IMR-90 (cell line): ENCODE measurements at regions not wholly inside any gene's neighbourhood (a gene's known extent, or its start where the extent isn't known, plus 50 kb on each side); places are given as distances from the start of the nearest gene placed in this dataset.

ENCODE experiments used
- ATAC-seq: fragments of 200-7000 bp; cut with Tn5 transposase; 2 replicates; pipeline ENCODE4 v1.9.1; 2020; ENCODE audit warnings: low read depth, mild to moderate bottlenecking, moderate library complexity
- BruUV-seq: library from RNA; stranded (reverse); fragments of 400-500 nt; replicated peaks from 2 replicates; lab custom pipeline; 2021; lab: Mats Ljungman, UMichigan
- CTCF ChIA-PET: fragments of 300-600 bp; formaldehyde crosslinking; extraction: SDS; loops from one replicate; lab custom pipeline; 2021; ENCODE audit warnings: antibody characterized with exemption; lab: Yijun Ruan, JAX
- POLR2A ChIA-PET: fragments of 300-600 bp; sonication (Branson Sonifier 250); formaldehyde crosslinking; loops from one replicate; lab custom pipeline; 2022; ENCODE audit warnings: antibody characterized with exemption; ENCODE audit not compliant: unreplicated experiment; lab: Charles Lee
- DNase-seq: peaks from one replicate; pipeline ENCODE4 v3.0.0; 2013
- H2AFZ ChIP-seq: replicated peaks from 2 replicates; pipeline ENCODE3; 2013; ENCODE audit warnings: low read length, mild to moderate bottlenecking; ENCODE audit not compliant: poor library complexity
- H2AK5ac ChIP-seq: 2 replicates; pipeline ENCODE4 v1.6.1; 2013; ENCODE audit warnings: low read depth, low read length, inconsistent platforms
- H2AK9ac ChIP-seq: replicated peaks from 2 replicates; pipeline ENCODE3; 2013; ENCODE audit warnings: mild to moderate bottlenecking, low read depth, low read length, moderate library complexity; ENCODE audit not compliant: poor library complexity
- H2BK120ac ChIP-seq: 2 replicates; pipeline ENCODE4 v1.6.1; 2013; ENCODE audit warnings: low read depth, low read length, inconsistent platforms
- H2BK15ac ChIP-seq: 3 replicates; pipeline ENCODE4 v1.6.1; 2013; ENCODE audit warnings: low read depth, low read length, inconsistent platforms
- H2BK20ac ChIP-seq: 2 replicates; pipeline ENCODE4 v1.6.1; 2013; ENCODE audit warnings: low read depth, mild to moderate bottlenecking, inconsistent platforms, low read length, moderate library complexity
- H2BK5ac ChIP-seq: 2 replicates; pipeline ENCODE4 v1.6.1; 2013; ENCODE audit warnings: mild to moderate bottlenecking, low read depth, low read length, inconsistent platforms; ENCODE audit not compliant: poor library complexity, severe bottlenecking
- H3K14ac ChIP-seq: replicated peaks from 2 replicates; pipeline ENCODE4 v1.6.1; 2013; ENCODE audit warnings: low read depth, low read length, inconsistent platforms
- H3K18ac ChIP-seq: 2 replicates; pipeline ENCODE4 v1.6.1; 2013; ENCODE audit warnings: low read depth, low read length, control low read depth
- H3K23ac ChIP-seq: 2 replicates; pipeline ENCODE4 v1.6.1; 2013; ENCODE audit warnings: low read depth, low read length, inconsistent platforms
- H3K27ac ChIP-seq: 2 replicates; pipeline ENCODE4 v1.5.1; 2013; ENCODE audit warnings: mild to moderate bottlenecking, control low read depth, low read length; ENCODE audit not compliant: insufficient read depth
- H3K27me3 ChIP-seq: 2 replicates; pipeline ENCODE4 v1.6.1; 2013; ENCODE audit warnings: low read length; ENCODE audit not compliant: control insufficient read depth, insufficient read depth
- H3K36me3 ChIP-seq: 2 replicates; pipeline ENCODE4 v1.6.1; 2013; ENCODE audit warnings: low read length, mixed read lengths; ENCODE audit not compliant: control insufficient read depth, insufficient read depth
- H3K4ac ChIP-seq: 2 replicates; pipeline ENCODE4 v1.6.1; 2013; ENCODE audit warnings: low read depth, low read length, inconsistent platforms
- H3K4me1 ChIP-seq: 2 replicates; pipeline ENCODE4 v1.6.1; 2013; ENCODE audit warnings: low read length, mixed read lengths; ENCODE audit not compliant: control insufficient read depth, insufficient read depth
- H3K4me2 ChIP-seq: 2 replicates; pipeline ENCODE4 v1.6.1; 2013; ENCODE audit warnings: low read depth, mild to moderate bottlenecking, control low read depth, low read length, moderate library complexity
- H3K4me3 ChIP-seq: 2 replicates; pipeline ENCODE4 v1.5.1; 2013; ENCODE audit warnings: low read depth, mild to moderate bottlenecking, control low read depth, low read length, moderate library complexity; ENCODE audit not compliant: insufficient read depth
- H3K56ac ChIP-seq: 2 replicates; pipeline ENCODE4 v1.6.1; 2013; ENCODE audit warnings: low read length, inconsistent platforms; ENCODE audit not compliant: insufficient read depth; ENCODE audit errors: extremely low read depth
- H3K79me1 ChIP-seq, 2 experiments: 2 replicates each; pipeline ENCODE4 v1.6.1; 2013; ENCODE audit warnings: low read length in 2 of 2, inconsistent platforms in 1 of 2, low read depth in 1 of 2
- H3K9ac ChIP-seq: 2 replicates; pipeline ENCODE4 v1.6.1; 2013; ENCODE audit warnings: low read depth, low read length, control low read depth
- H3K9me1 ChIP-seq: 2 replicates; pipeline ENCODE4 v1.6.1; 2013; ENCODE audit warnings: low read length, inconsistent platforms; ENCODE audit not compliant: insufficient read depth
- H3K9me3 ChIP-seq: 2 replicates; pipeline ENCODE4 v1.6.1; 2013; ENCODE audit warnings: low read length; ENCODE audit not compliant: control insufficient read depth, insufficient read depth
- H4K20me1 ChIP-seq: 2 replicates; pipeline ENCODE4 v1.6.1; 2013; ENCODE audit warnings: low read length, inconsistent platforms; ENCODE audit not compliant: insufficient read depth
- H4K5ac ChIP-seq: 2 replicates; pipeline ENCODE4 v1.6.1; 2013; ENCODE audit warnings: mild to moderate bottlenecking, low read depth, low read length, control low read depth
- H4K8ac ChIP-seq, 2 experiments: 2 replicates each; pipeline ENCODE4 v1.6.1; 2013; ENCODE audit warnings: low read depth in 2 of 2, low read length in 2 of 2, control low read depth in 1 of 2, inconsistent platforms in 1 of 2
- H4K91ac ChIP-seq: 2 replicates; pipeline ENCODE4 v1.6.1; 2013; ENCODE audit warnings: low read depth, low read length, inconsistent platforms; ENCODE audit not compliant: insufficient read depth
- BHLHE40 ChIP-seq: fragments of 150-350 bp; IDR thresholded peaks from 2 replicates; pipeline ENCODE4 v1.6.1; 2016; ENCODE audit warnings: mild to moderate bottlenecking, low read depth, low read length
- CEBPB ChIP-seq: IDR thresholded peaks from 2 replicates; pipeline ENCODE4 v1.6.1; 2012; ENCODE audit warnings: low read depth, low read length, improper control_type of control experiment
- CHD1 ChIP-seq: IDR thresholded peaks from 2 replicates; pipeline ENCODE4 v1.6.1; 2012; ENCODE audit warnings: low read depth, low read length, improper control_type of control experiment
- FOS ChIP-seq: fragments of 150-350 bp; IDR thresholded peaks from 2 replicates; pipeline ENCODE4 v1.6.1; 2016; ENCODE audit warnings: low read depth, low read length
- MAFK ChIP-seq: IDR thresholded peaks from 2 replicates; pipeline ENCODE4 v1.6.1; 2012; ENCODE audit warnings: low read depth, low read length, improper control_type of control experiment
- MAZ ChIP-seq: IDR thresholded peaks from 2 replicates; pipeline ENCODE4 v1.6.1; 2012; ENCODE audit warnings: low read depth, mild to moderate bottlenecking, low read length, improper control_type of control experiment, moderate library complexity, borderline replicate concordance
- MXI1 ChIP-seq: IDR thresholded peaks from 2 replicates; pipeline ENCODE4 v1.6.1; 2012; ENCODE audit warnings: low read depth, mild to moderate bottlenecking, low read length, moderate library complexity, borderline replicate concordance
- NFE2L2 ChIP-seq: fragments of 150-350 bp; IDR thresholded peaks from 2 replicates; pipeline ENCODE4 v1.6.1; 2016; ENCODE audit warnings: low read depth, mild to moderate bottlenecking, low read length
- POLR2A ChIP-seq: IDR thresholded peaks from 2 replicates; pipeline ENCODE4 v1.6.1; 2012; ENCODE audit warnings: mild to moderate bottlenecking, low read depth, low read length
- RAD21 ChIP-seq: IDR thresholded peaks from 2 replicates; pipeline ENCODE4 v1.6.1; 2012; ENCODE audit warnings: low read length, improper control_type of control experiment
- RCOR1 ChIP-seq: IDR thresholded peaks from 2 replicates; pipeline ENCODE4 v1.6.1; 2012; ENCODE audit warnings: mild to moderate bottlenecking, low read length, improper control_type of control experiment; ENCODE audit not compliant: insufficient replicate concordance
- RFX5 ChIP-seq: IDR thresholded peaks from 2 replicates; pipeline ENCODE4 v1.8.0; 2012; ENCODE audit warnings: low read depth, mild to moderate bottlenecking, low read length, moderate library complexity
- SMC3 ChIP-seq: fragments of 150-350 bp; IDR thresholded peaks from 2 replicates; pipeline ENCODE4 v1.6.1; 2016; ENCODE audit warnings: low read depth, mild to moderate bottlenecking, antibody characterized with exemption, low read length, moderate library complexity
- WGBS, 2 experiments: methylation state at CpG; one replicate each; pipeline versions ENCODE4 v1.1.5 to v1.1.7; 2013; ENCODE audit warnings: missing lambda C conversion rate in 2 of 2; ENCODE audit not compliant: insufficient read length in 1 of 2; ENCODE audit errors: extremely low coverage in 2 of 2; 5-methylcytosine and 5-hydroxymethylcytosine counted together
- dilution Hi-C: fragments of 300-500 bp; cut with HindIII; formaldehyde crosslinking; loops from one replicate; pipeline ENCODE4 v1.14.3; 2018; ENCODE audit warnings: low sequenced_read_pairs; ENCODE audit not compliant: unreplicated experiment
- in situ Hi-C: fragments of 300-500 bp; cut with MboI; formaldehyde crosslinking; loops from 3 replicates; pipeline ENCODE4 v1.14.3; 2019; ENCODE audit warnings: low sequenced_read_pairs, inconsistent platforms, mixed read lengths
- intact Hi-C: fragments of 100-400 bp; cut with micrococcal nuclease; formaldehyde crosslinking; loops from 2 replicates; pipeline ENCODE4 v1.10.0; 2022
- TF ChIP-seq, protein P1 (sequence below): fragments of 150-350 bp; IDR thresholded peaks from 2 replicates; pipeline ENCODE4 v1.6.1; 2016; ENCODE audit warnings: low read depth, mild to moderate bottlenecking, low read length, moderate library complexity, borderline replicate concordance
- TF ChIP-seq, protein P2 (sequence below): fragments of 150-350 bp; IDR thresholded peaks from 2 replicates; pipeline ENCODE4 v1.6.1; 2017; ENCODE audit warnings: mild to moderate bottlenecking, antibody characterized with exemption, low read length, low read depth
- TF ChIP-seq, protein P3 (sequence below): conservative IDR thresholded peaks from 2 replicates; pipeline ENCODE4 v1.5.1; 2012; ENCODE audit warnings: mild to moderate bottlenecking, low read depth, low read length, improper control_type of control experiment

DNA sequence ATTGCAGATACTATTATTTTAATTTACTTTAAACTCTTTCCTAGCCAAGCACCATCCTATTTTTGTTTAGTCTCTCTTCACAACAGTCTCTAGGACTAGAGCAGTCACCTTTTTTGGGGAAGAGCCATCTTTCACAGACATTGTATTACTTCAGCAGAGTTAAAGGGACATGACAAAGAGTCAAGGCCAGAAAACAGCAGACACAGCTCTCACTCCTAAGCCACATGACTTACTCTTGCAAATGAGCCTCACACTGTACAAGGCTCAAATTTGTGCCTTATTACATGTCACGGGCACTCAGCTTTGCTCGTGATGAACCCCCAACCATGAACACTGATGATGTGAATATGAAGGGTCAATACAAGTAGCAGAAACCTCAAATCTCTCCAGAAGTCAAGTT is 104.3 kb downstream of the ZNF608 start:
- ATAC-seq (no peak), DNase-seq (no peak)
- no CpG with 5 or more reads among the region's 2 CpGs for WGBS, 2 experiments
- TF ChIP-seq MAFK (no peak), POLR2A (no peak), MXI1 (no peak), SMC3 (no peak), BHLHE40 (no peak), RFX5 (no peak), RAD21 (no peak), MAZ (no peak), CHD1 (no peak), FOS (no peak), RCOR1 (no peak), CEBPB (no peak), NFE2L2 (no peak)
- TF ChIP-seq, protein P1, sequence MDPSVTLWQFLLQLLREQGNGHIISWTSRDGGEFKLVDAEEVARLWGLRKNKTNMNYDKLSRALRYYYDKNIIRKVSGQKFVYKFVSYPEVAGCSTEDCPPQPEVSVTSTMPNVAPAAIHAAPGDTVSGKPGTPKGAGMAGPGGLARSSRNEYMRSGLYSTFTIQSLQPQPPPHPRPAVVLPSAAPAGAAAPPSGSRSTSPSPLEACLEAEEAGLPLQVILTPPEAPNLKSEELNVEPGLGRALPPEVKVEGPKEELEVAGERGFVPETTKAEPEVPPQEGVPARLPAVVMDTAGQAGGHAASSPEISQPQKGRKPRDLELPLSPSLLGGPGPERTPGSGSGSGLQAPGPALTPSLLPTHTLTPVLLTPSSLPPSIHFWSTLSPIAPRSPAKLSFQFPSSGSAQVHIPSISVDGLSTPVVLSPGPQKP: no peak
- TF ChIP-seq, protein P2, sequence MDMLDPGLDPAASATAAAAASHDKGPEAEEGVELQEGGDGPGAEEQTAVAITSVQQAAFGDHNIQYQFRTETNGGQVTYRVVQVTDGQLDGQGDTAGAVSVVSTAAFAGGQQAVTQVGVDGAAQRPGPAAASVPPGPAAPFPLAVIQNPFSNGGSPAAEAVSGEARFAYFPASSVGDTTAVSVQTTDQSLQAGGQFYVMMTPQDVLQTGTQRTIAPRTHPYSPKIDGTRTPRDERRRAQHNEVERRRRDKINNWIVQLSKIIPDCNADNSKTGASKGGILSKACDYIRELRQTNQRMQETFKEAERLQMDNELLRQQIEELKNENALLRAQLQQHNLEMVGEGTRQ: no peak
- TF ChIP-seq, protein P3, sequence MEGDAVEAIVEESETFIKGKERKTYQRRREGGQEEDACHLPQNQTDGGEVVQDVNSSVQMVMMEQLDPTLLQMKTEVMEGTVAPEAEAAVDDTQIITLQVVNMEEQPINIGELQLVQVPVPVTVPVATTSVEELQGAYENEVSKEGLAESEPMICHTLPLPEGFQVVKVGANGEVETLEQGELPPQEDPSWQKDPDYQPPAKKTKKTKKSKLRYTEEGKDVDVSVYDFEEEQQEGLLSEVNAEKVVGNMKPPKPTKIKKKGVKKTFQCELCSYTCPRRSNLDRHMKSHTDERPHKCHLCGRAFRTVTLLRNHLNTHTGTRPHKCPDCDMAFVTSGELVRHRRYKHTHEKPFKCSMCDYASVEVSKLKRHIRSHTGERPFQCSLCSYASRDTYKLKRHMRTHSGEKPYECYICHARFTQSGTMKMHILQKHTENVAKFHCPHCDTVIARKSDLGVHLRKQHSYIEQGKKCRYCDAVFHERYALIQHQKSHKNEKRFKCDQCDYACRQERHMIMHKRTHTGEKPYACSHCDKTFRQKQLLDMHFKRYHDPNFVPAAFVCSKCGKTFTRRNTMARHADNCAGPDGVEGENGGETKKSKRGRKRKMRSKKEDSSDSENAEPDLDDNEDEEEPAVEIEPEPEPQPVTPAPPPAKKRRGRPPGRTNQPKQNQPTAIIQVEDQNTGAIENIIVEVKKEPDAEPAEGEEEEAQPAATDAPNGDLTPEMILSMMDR: no peak
- H4K20me1 ChIP-seq: no peaks in the 10 kb centered on the region
- peak overlapping the region; percentile 71 for H4K91ac ChIP-seq
- H3K27ac ChIP-seq: no peak overlapping the region
- H3K4ac ChIP-seq: peak overlapping the region; percentile 60
- 0 out of 3 replicates have a peak overlapping the region, but pooled peaks have one; percentile 83 for H2BK15ac ChIP-seq
- H3K79me1 ChIP-seq: peaks cover 0 to 20% of the 10 kb centered on the region in 2 experiments; a peak in 2 of 4 replicates
- intact Hi-C loops (no loop called here), in situ Hi-C loops (no loop called here), dilution Hi-C loops (no loop called here)
- H3K4me3 ChIP-seq: no peak overlapping the region
- POLR2A ChIA-PET: no interaction called here
- H4K5ac ChIP-seq: no peak overlapping the region
- H3K9ac ChIP-seq: no peak overlapping the region
- H2BK120ac ChIP-seq: peak overlapping the region; percentile 8
- H2AK9ac ChIP-seq: no peak overlapping the region
- H2AFZ ChIP-seq: no peak overlapping the region
- H3K9me3 ChIP-seq: no peaks in the 10 kb centered on the region
- BruUV-seq: no TSS peak
- 0 out of 2 replicates have a peak overlapping the region, but pooled peaks have one; percentile 13 for H3K14ac ChIP-seq
- no peak overlapping the region for H4K8ac ChIP-seq
- peak overlapping the region; percentile 84; the same call in 1 of the 2 replicates for H2AK5ac ChIP-seq
- H2BK5ac ChIP-seq: no peak overlapping the region
- no peaks in the 10 kb centered on the region for H3K27me3 ChIP-seq
- H3K9me1 ChIP-seq: peaks cover 6% of the 10 kb centered on the region
- CTCF ChIA-PET: no interaction called here
- H3K4me2 ChIP-seq: no peak overlapping the region
- peaks cover 5% of the 10 kb centered on the region for H3K4me1 ChIP-seq
- no peak overlapping the region for H3K56ac ChIP-seq
- peaks cover 28% of the 10 kb centered on the region for H3K36me3 ChIP-seq
- H3K23ac ChIP-seq: peak overlapping the region; percentile 83; the same call in 1 of the 2 replicates
- H2BK20ac ChIP-seq: peak overlapping the region; percentile 62; the same call in 1 of the 2 replicates
- no peak overlapping the region; the same call in 1 of the 2 replicates for H3K18ac ChIP-seq
